Activated CD8-positive, alpha-beta T cell treated with anti-CD3 and anti-CD28 coated beads for 36 hours (primary cell): ENCODE measurements at regions not wholly inside any gene's neighbourhood (a gene's known extent, or its start where the extent isn't known, plus 50 kb on each side); places are given as distances from the start of the nearest gene placed in this dataset.

ENCODE experiments used
- ATAC-seq: fragments of 200-7000 bp; cut with Tn5 transposase; one replicate; pipeline ENCODE4 v1.10.0; 2021; ENCODE audit warnings: mild to moderate bottlenecking, moderate library complexity
- CTCF ChIA-PET: fragments of 350-600 bp; sonication (Branson Sonifier 250); formaldehyde crosslinking; loops from one replicate; lab custom pipeline; 2021; ENCODE audit warnings: antibody characterized with exemption; lab: Charles Lee
- POLR2A ChIA-PET: fragments of 350-600 bp; sonication (Branson Sonifier 250); formaldehyde crosslinking; loops from one replicate; lab custom pipeline; 2021; ENCODE audit warnings: antibody characterized with exemption; lab: Charles Lee
- DNase-seq: peaks from one replicate; pipeline ENCODE4 v3.0.0-alpha.2; 2020
- H3K27ac Mint-ChIP-seq: one replicate; pipeline ENCODE4 v1.8.0; 2021; ENCODE audit warnings: mild to moderate bottlenecking, mixed read lengths
- H3K27me3 Mint-ChIP-seq: one replicate; pipeline ENCODE4 v1.8.0; 2021; ENCODE audit warnings: mixed read lengths
- H3K36me3 Mint-ChIP-seq: one replicate; pipeline ENCODE4 v1.8.0; 2021; ENCODE audit warnings: low read depth, mixed read lengths
- H3K4me1 Mint-ChIP-seq: one replicate; pipeline ENCODE4 v1.8.0; 2021; ENCODE audit warnings: low read depth, mixed read lengths
- H3K4me3 Mint-ChIP-seq: one replicate; pipeline ENCODE4 v1.8.0; 2021; ENCODE audit warnings: mild to moderate bottlenecking, moderate library complexity, mixed read lengths
- H3K9me3 Mint-ChIP-seq: one replicate; pipeline ENCODE4 v1.8.0; 2021; ENCODE audit warnings: mixed read lengths
- CTCF ChIP-seq: fragments of 200-600 bp; IDR thresholded peaks from one replicate; pipeline ENCODE4 v1.8.0; 2022; ENCODE audit warnings: antibody characterized with exemption, mild to moderate bottlenecking
- intact Hi-C: fragments of 100-400 bp; cut with micrococcal nuclease; formaldehyde crosslinking; loops from one replicate; pipeline ENCODE4 v1.10.0; 2022

GRCh38 chr1:221801251-221801661 lies 59.4 kb upstream of the DUSP10 start:
- ChIA-PET CTCF (interaction anchor here (0.7 to 1.2 kb wide), 2 partner anchors 20 to 27 kb away, joined by 3 read pairs; no protein-coding TSS in a partner anchor), POLR2A (interaction anchor here (0.8 to 1.7 kb wide), 2 partner anchors 28 to 61 kb away, joined by 4 to 7 read pairs; no protein-coding TSS in a partner anchor)
- DNase-seq: peak; percentile 46
- ATAC-seq: peak; percentile 91
- intact Hi-C loops: no loop called here
- Mint-ChIP-seq H3K4me3 (no peak overlapping the region), H3K27ac (no peak overlapping the region), H3K36me3 (peaks cover 8% of the 10 kb centered on the region), H3K27me3 (no peaks in the 10 kb centered on the region), H3K9me3 (peaks cover 8% of the 10 kb centered on the region), H3K4me1 (peaks cover 22% of the 10 kb centered on the region)
- TF ChIP-seq CTCF: no peak

- POLR2A ChIA-PET: interaction anchor here (1.7 kb wide), 1 partner anchor 28 kb away, joined by 7 read pairs; no protein-coding TSS in a partner anchor
- ATAC-seq: peak; percentile 35
- H3K9me3 Mint-ChIP-seq: peaks cover 8% of the 10 kb centered on the region
Measured at GRCh38 chr1:221800831-221801230, 58.9 kb upstream of the DUSP10 start.

GRCh38 chr1:221797506-221797905 lies 55.6 kb upstream of the DUSP10 start:
- TF ChIP-seq CTCF: no peak
- Mint-ChIP-seq H3K4me1 (peaks cover 52% of the 10 kb centered on the region), H3K9me3 (peaks cover 12% of the 10 kb centered on the region), H3K36me3 (peaks cover 8% of the 10 kb centered on the region), H3K27ac (no peak overlapping the region), H3K27me3 (no peaks in the 10 kb centered on the region), H3K4me3 (no peak overlapping the region)
- DNase-seq: no peak
- CTCF ChIA-PET: no interaction called here
- POLR2A ChIA-PET: no interaction called here
- ATAC-seq: no peak
- intact Hi-C loops: no loop called here

More at GRCh38 chr1:221800831-221801230, 58.9 kb upstream of the DUSP10 start:
- H3K27me3 Mint-ChIP-seq: no peaks in the 10 kb centered on the region
- TF ChIP-seq CTCF: no peak
- DNase-seq: no peak
- H3K27ac Mint-ChIP-seq: no peak overlapping the region
- CTCF ChIA-PET: interaction anchor here (1.2 kb wide), 1 partner anchor 21 kb away, joined by 3 read pairs; no protein-coding TSS in a partner anchor
- intact Hi-C loops: no loop called here
- H3K4me3 Mint-ChIP-seq: no peak overlapping the region
- peaks cover 8% of the 10 kb centered on the region for H3K36me3 Mint-ChIP-seq
- H3K4me1 Mint-ChIP-seq: peaks cover 24% of the 10 kb centered on the region

- H3K27ac Mint-ChIP-seq: no peak overlapping the region
- TF ChIP-seq CTCF: no peak
- H3K27me3 Mint-ChIP-seq: no peaks in the 10 kb centered on the region
- POLR2A ChIA-PET: interaction anchor here (0.7 to 0.9 kb wide), 2 partner anchors 20 to 55 kb away, joined by 3 read pairs; partner anchors contain the start of gene DUSP10
- H3K9me3 Mint-ChIP-seq: peaks cover 12% of the 10 kb centered on the region
- DNase-seq (no peak), ATAC-seq (no peak)
- H3K4me3 Mint-ChIP-seq: no peak overlapping the region
- H3K36me3 Mint-ChIP-seq: peaks cover 8% of the 10 kb centered on the region
- CTCF ChIA-PET: interaction anchor here (0.6 kb wide), 1 partner anchor 14 kb away, joined by 3 read pairs; no protein-coding TSS in a partner anchor
- H3K4me1 Mint-ChIP-seq: peaks cover 51% of the 10 kb centered on the region
- intact Hi-C loops: no loop called here
Measured at GRCh38 chr1:221796700-221797099, 54.8 kb upstream of the DUSP10 start.

GRCh38 chr1:221795380-221795779 lies 53.5 kb upstream of the DUSP10 start:
- Mint-ChIP-seq H3K9me3 (peaks cover 11% of the 10 kb centered on the region), H3K27me3 (no peaks in the 10 kb centered on the region), H3K4me1 (peaks cover 45% of the 10 kb centered on the region), H3K36me3 (peaks cover 8% of the 10 kb centered on the region), H3K27ac (peak overlapping the region; percentile 88), H3K4me3 (no peak overlapping the region)
- no peak for TF ChIP-seq CTCF
- ATAC-seq (peak; percentile 42), DNase-seq (peak; percentile 40)
- ChIA-PET POLR2A (interaction anchor here (0.6 to 2.4 kb wide), 8 partner anchors 9 to 357 kb away, joined by 3 to 12 read pairs (median 4); partner anchors contain the start of gene DUSP10), CTCF (interaction anchor here (1.2 to 1.3 kb wide), 3 partner anchors 13 to 54 kb away, joined by 3 read pairs; partner anchors contain the start of gene DUSP10)
- intact Hi-C loops: loop anchor here (2.0 kb wide), 1 partner anchor 17 kb away; no protein-coding TSS in a partner anchor
